A549 (cell line): ENCODE measurements at regions not wholly inside any gene's neighbourhood (a gene's known extent, or its start where the extent isn't known, plus 50 kb on each side); places are given as distances from the start of the nearest gene placed in this dataset.

Experiments used
- ATAC-seq, 2 experiments: fragments of 200-7000 bp in 1 of 2; fragments of >200 bp in 1 of 2; cut with Nextera tagmentation in 1 of 2; cut with Tn5 transposase in 1 of 2; 3 replicates each; pipeline versions ENCODE4 v1.8.0 to v1.9.1; 2018 to 2020; ENCODE audit warnings: mild to moderate bottlenecking in 1 of 2, moderate library complexity in 1 of 2
- CTCF ChIA-PET: fragments of 300-600 bp; sonication (Branson Sonifier 250); formaldehyde crosslinking; extraction: SDS; loops from one replicate; lab custom pipeline; 2021; ENCODE audit warnings: antibody characterized with exemption, inconsistent platforms; lab: Yijun Ruan, JAX
- POLR2A ChIA-PET: fragments of 350-600 bp; formaldehyde crosslinking; extraction: SDS; loops from one replicate; lab custom pipeline; 2021; ENCODE audit warnings: antibody characterized with exemption, inconsistent platforms; lab: Yijun Ruan, JAX
- DNase-seq, 2 experiments: peaks; one replicate each; pipeline versions ENCODE4 v3.0.0 to v3.0.0-alpha.2; 2011 to 2016; ENCODE audit warnings: low read depth in 1 of 2, low spot score in 1 of 2
- FAIRE-seq: peaks from 2 replicates; lab custom pipeline; 2011; peaks lifted over from hg19 to GRCh38; lab: Jason Lieb, UNC
- H3K27ac ChIP-seq, 2 experiments: fragments of >200 bp; sonication (Bioruptor Twin); formaldehyde crosslinking; 3 replicates each; pipeline ENCODE4 v1.5.1; 2016 to 2017
- H3K4me1 ChIP-seq: fragments of >200 bp; sonication (Bioruptor Twin); formaldehyde crosslinking; 3 replicates; pipeline ENCODE4 v1.6.1; 2016
- H3K4me2 ChIP-seq: fragments of >200 bp; sonication (Bioruptor Twin); formaldehyde crosslinking; 3 replicates; pipeline ENCODE4 v1.6.1; 2016
- H3K4me3 ChIP-seq: fragments of >200 bp; sonication (Bioruptor Twin); formaldehyde crosslinking; 3 replicates; pipeline ENCODE4 v1.5.1; 2016
- H3K9me3 ChIP-seq: fragments of >200 bp; sonication (Bioruptor Twin); formaldehyde crosslinking; 3 replicates; pipeline ENCODE4 v1.6.1; 2016
- BCL3 ChIP-seq: fragments of >200 bp; sonication (Bioruptor Twin); formaldehyde crosslinking; IDR thresholded peaks from 3 replicates; pipeline ENCODE4 v1.6.1; 2016
- BHLHE40 ChIP-seq: IDR thresholded peaks from 2 replicates; pipeline ENCODE4 v1.6.1; 2012; ENCODE audit warnings: low read depth, low read length, inconsistent platforms
- EHF ChIP-seq: fragments of 250-450 bp; sonication (Bioruptor Pico); IDR thresholded peaks from 2 replicates; pipeline ENCODE4 v1.5.0; 2020; ENCODE audit warnings: mild to moderate bottlenecking
- EP300 ChIP-seq, 2 experiments: fragments of >200 bp; sonication (Bioruptor Twin); formaldehyde crosslinking; IDR thresholded peaks; 2 replicates in 1 of 2; 3 replicates in 1 of 2; pipeline ENCODE4 v1.6.1; 2016 to 2017
- FOSB ChIP-seq: fragments of 250-450 bp; sonication (Bioruptor Pico); IDR thresholded peaks from 2 replicates; pipeline ENCODE4 v1.5.0; 2020; ENCODE audit warnings: mild to moderate bottlenecking, moderate library complexity
- FOSL2 ChIP-seq, 2 experiments: fragments of 450-650 bp in 1 of 2; fragments of >200 bp in 1 of 2; sonication (Bioruptor Twin) in 1 of 2; formaldehyde crosslinking; IDR thresholded peaks; 2 replicates each; pipeline versions ENCODE4 v1.5.0 to v1.6.1; 2016 to 2020; ENCODE audit warnings: mild to moderate bottlenecking in 1 of 2, moderate library complexity in 1 of 2
- HES2 ChIP-seq: fragments of >200 bp; sonication (Bioruptor Twin); formaldehyde crosslinking; IDR thresholded peaks from 2 replicates; pipeline ENCODE4 v1.6.1; 2016
- HEYL ChIP-seq: fragments of 250-450 bp; sonication (Bioruptor Pico); IDR thresholded peaks from 2 replicates; pipeline ENCODE4 v1.8.0; 2021; ENCODE audit warnings: mild to moderate bottlenecking, moderate library complexity
- HMGXB4 ChIP-seq: fragments of 250-450 bp; sonication (Bioruptor Pico); IDR thresholded peaks from 2 replicates; pipeline ENCODE4 v1.5.0; 2021; ENCODE audit warnings: mild to moderate bottlenecking, moderate library complexity, borderline replicate concordance
- HOXA7 ChIP-seq: fragments of 250-450 bp; sonication (Bioruptor Pico); IDR thresholded peaks from 2 replicates; pipeline ENCODE4 v1.5.0; 2020; ENCODE audit warnings: mild to moderate bottlenecking, moderate library complexity
- KDM1A ChIP-seq: fragments of 200-600 bp; sonication (generic); IDR thresholded peaks from 2 replicates; pipeline ENCODE4 v1.6.1; 2016; ENCODE audit warnings: low read depth, mild to moderate bottlenecking
- MAFK ChIP-seq: fragments of 450-650 bp; IDR thresholded peaks from 2 replicates; pipeline ENCODE4 v1.6.1; 2014; ENCODE audit not compliant: partially characterized antibody
- MYC ChIP-seq: IDR thresholded peaks from 2 replicates; pipeline ENCODE4 v1.6.1; 2012; ENCODE audit warnings: mild to moderate bottlenecking, inconsistent platforms, low read length, improper control_type of control experiment, borderline replicate concordance
- NPAS2 ChIP-seq: fragments of 250-450 bp; sonication (Bioruptor Pico); IDR thresholded peaks from 2 replicates; pipeline ENCODE4 v1.8.0; 2022; ENCODE audit warnings: mild to moderate bottlenecking, moderate library complexity, borderline replicate concordance
- NR3C1 ChIP-seq: fragments of >200 bp; sonication (Bioruptor Twin); formaldehyde crosslinking; IDR thresholded peaks from 3 replicates; pipeline ENCODE4 v1.6.1; 2017
- POLR2A ChIP-seq: IDR thresholded peaks from 2 replicates; pipeline ENCODE4 v1.6.1; 2012; ENCODE audit warnings: mild to moderate bottlenecking, low read length
- RFX5 ChIP-seq: fragments of 450-650 bp; IDR thresholded peaks from 2 replicates; pipeline ENCODE4 v1.7.1; 2014; ENCODE audit warnings: antibody characterized with exemption, mild to moderate bottlenecking, moderate library complexity
- SMC3 ChIP-seq: fragments of >200 bp; sonication (Bioruptor Twin); formaldehyde crosslinking; IDR thresholded peaks from 3 replicates; pipeline ENCODE4 v1.6.1; 2018; ENCODE audit warnings: inconsistent platforms
- SREBF2 ChIP-seq: fragments of 450-650 bp; IDR thresholded peaks from 2 replicates; pipeline ENCODE4 v1.6.1; 2014; ENCODE audit warnings: mild to moderate bottlenecking, moderate library complexity
- TP53 ChIP-seq: fragments of 250-450 bp; sonication (Bioruptor Pico); IDR thresholded peaks from 2 replicates; pipeline ENCODE4 v1.5.0; 2021; ENCODE audit warnings: mild to moderate bottlenecking, moderate library complexity
- ZFP36 ChIP-seq: fragments of 450-650 bp; IDR thresholded peaks from 2 replicates; pipeline ENCODE4 v1.6.1; 2014; ENCODE audit warnings: borderline replicate concordance; ENCODE audit not compliant: partially characterized antibody
- ZNF302 ChIP-seq: fragments of 250-450 bp; sonication (Bioruptor Pico); IDR thresholded peaks from 2 replicates; pipeline ENCODE4 v1.9.0; 2021; ENCODE audit warnings: inconsistent platforms, mild to moderate bottlenecking, moderate library complexity
- WGBS: methylation state at CpG from one replicate; pipeline ENCODE4 v1.1.6; 2017; ENCODE audit errors: missing lambda C conversion rate; 5-methylcytosine and 5-hydroxymethylcytosine counted together

- Histone ChIP-seq H3K4me1 (no peaks in the 10 kb centered on the region), H3K4me2 (no peak overlapping the region), H3K4me3 (no peak overlapping the region), H3K27ac (no peak overlapping the region), H3K9me3 (no peaks in the 10 kb centered on the region)
- POLR2A ChIA-PET = no interaction called here
- DNase-seq (no peak), ATAC-seq (no peak), FAIRE-seq (no peak)
- WGBS = 40% methylated on average over 2 of the region's 2 CpGs
- TF ChIP-seq MAFK = no peak
- TF ChIP-seq HES2 = no peak
- no peak for TF ChIP-seq ZNF302 (CRISPR knock-in tag)
- no peak for TF ChIP-seq RFX5
- no peak for TF ChIP-seq ZFP36
- TF ChIP-seq NR3C1 = no peak
- CTCF ChIA-PET = interaction anchor here (0.8 to 2.2 kb wide), 2 partner anchors 52 to 222 kb away, joined by 3 to 7 read pairs; no protein-coding TSS in a partner anchor
Measured at GRCh38 chr7:32256376-32256775, 186.2 kb upstream of the PDE1C start.

- Histone ChIP-seq H3K4me2 (no peak overlapping the region), H3K27ac (no peak overlapping the region), H3K9me3 (no peaks in the 10 kb centered on the region)
- CTCF ChIA-PET = interaction anchor here (1.6 to 2.2 kb wide), 2 partner anchors 45 to 50 kb away, joined by 4 to 7 read pairs; no protein-coding TSS in a partner anchor
- no peak for DNase-seq
- 69% methylated on average over 6 of the region's 6 CpGs for WGBS
- no peak for TF ChIP-seq MYC
- no peak for TF ChIP-seq SREBF2
- TF ChIP-seq FOSL2 (IDR thresholded peaks at IDR 0.05) = no peak
- no peak for TF ChIP-seq FOSL2 (CRISPR knock-in tag; IDR thresholded peaks at IDR 0.05)
- TF ChIP-seq BCL3 = no peak
- TF ChIP-seq HOXA7 = no peak
- no peak for TF ChIP-seq TP53 (CRISPR knock-in tag)
- no peak for TF ChIP-seq EHF
- no peak for TF ChIP-seq FOSB (CRISPR knock-in tag)
- TF ChIP-seq NPAS2 (CRISPR knock-in tag) = no peak
- TF ChIP-seq POLR2A = no peak
- no peak for TF ChIP-seq HEYL
- no peak for TF ChIP-seq HES2
- TF ChIP-seq SMC3 = no peak
- TF ChIP-seq, all 56 proteins: peak for 0
- FAIRE-seq = no peak
- POLR2A ChIA-PET = no interaction called here
- Histone ChIP-seq H3K4me3 (no peak overlapping the region), H3K4me1 (no peaks in the 10 kb centered on the region)
- ATAC-seq = no peak
Measured at GRCh38 chr7:32255036-32255435, 184.8 kb upstream of the PDE1C start.

- ATAC-seq (no peak), FAIRE-seq (no peak), DNase-seq (no peak)
- Histone ChIP-seq H3K27ac (no peak overlapping the region), H3K4me2 (no peak overlapping the region), H3K4me3 (no peak overlapping the region), H3K9me3 (no peaks in the 10 kb centered on the region), H3K4me1 (no peaks in the 10 kb centered on the region)
- 91% methylated on average over 3 of the region's 3 CpGs for WGBS
- POLR2A ChIA-PET = no interaction called here
- TF ChIP-seq KDM1A (no peak), EP300 (IDR thresholded peaks at IDR 0.05) (no peak), HMGXB4 (no peak), BHLHE40 (no peak), SMC3 (no peak)
- CTCF ChIA-PET = no interaction called here
Measured at GRCh38 chr7:32253299-32253698, 183.1 kb upstream of the PDE1C start.
